GM21825 (cell line): ENCODE measurements at regions not wholly inside any gene's neighbourhood (a gene's known extent, or its start where the extent isn't known, plus 50 kb on each side); places are given as distances from the start of the nearest gene placed in this dataset.

Experiments used
- ATAC-seq: cut with Tn5 transposase; IDR thresholded peaks from one replicate; pipeline ENCODE4 v1.9.1; 2021; ENCODE audit warnings: mild to moderate bottlenecking, moderate library complexity; ENCODE audit not compliant: unreplicated experiment

GRCh38 chr18:57202881-57203280 lies 56.0 kb downstream of the BOD1L2 start:
- ATAC-seq, result no peak

- ATAC-seq, result no peak
Measured at GRCh38 chr18:57205641-57206040, 58.8 kb downstream of the BOD1L2 start.

- ATAC-seq, result no peak
Measured at GRCh38 chr18:57207124-57207916, 60.4 kb downstream of the BOD1L2 start.

- no peak for ATAC-seq
Measured at GRCh38 chr18:57208047-57208446, 61.2 kb downstream of the BOD1L2 start.

- ATAC-seq, result peak; percentile 43
Measured at GRCh38 chr18:57209713-57210106, 62.8 kb downstream of the BOD1L2 start.

- ATAC-seq, result no peak
Measured at GRCh38 chr18:57210107-57210715, 63.3 kb downstream of the BOD1L2 start.

- ATAC-seq, result no peak
Measured at GRCh38 chr18:57210716-57211411, 64.0 kb downstream of the BOD1L2 start.

GRCh38 chr18:57211412-57211750 lies 64.5 kb downstream of the BOD1L2 start:
- no peak for ATAC-seq

- no peak for ATAC-seq
Measured at GRCh38 chr18:57211776-57212175, 64.9 kb downstream of the BOD1L2 start.

- no peak for ATAC-seq
Measured at GRCh38 chr18:57212678-57213077, 65.8 kb downstream of the BOD1L2 start.

GRCh38 chr18:57214976-57215375 lies 68.1 kb downstream of the BOD1L2 start:
- ATAC-seq, result no peak

- no peak for ATAC-seq
Measured at GRCh38 chr18:57218281-57218680, 71.4 kb downstream of the BOD1L2 start.

GRCh38 chr18:57219964-57220363 lies 73.1 kb downstream of the BOD1L2 start:
- no peak for ATAC-seq

GRCh38 chr18:57220480-57220879 lies 73.6 kb downstream of the BOD1L2 start:
- no peak for ATAC-seq

GRCh38 chr18:57220930-57221483 lies 74.1 kb downstream of the BOD1L2 start:
- no peak for ATAC-seq

GRCh38 chr18:57223144-57223870 lies 76.4 kb downstream of the BOD1L2 start:
- ATAC-seq, result no peak

- no peak for ATAC-seq
Measured at GRCh38 chr18:57230861-57231585, 84.1 kb downstream of the BOD1L2 start.

GRCh38 chr18:57231864-57232263 lies 85.0 kb downstream of the BOD1L2 start:
- no peak for ATAC-seq

GRCh38 chr18:57234346-57234745 lies 87.5 kb downstream of the BOD1L2 start:
- ATAC-seq, result no peak

- no peak for ATAC-seq
Measured at GRCh38 chr18:57241869-57242268, 95.0 kb downstream of the BOD1L2 start.
